Activated gamma-delta T cell (primary cell): ENCODE measurements at regions not wholly inside any gene's neighbourhood (a gene's known extent, or its start where the extent isn't known, plus 50 kb on each side); places are given as distances from the start of the nearest gene placed in this dataset.

Source experiments
- DNase-seq: peaks from one replicate; lab custom pipeline; 2025; lab: John Stamatoyannopoulos, UW

DNA sequence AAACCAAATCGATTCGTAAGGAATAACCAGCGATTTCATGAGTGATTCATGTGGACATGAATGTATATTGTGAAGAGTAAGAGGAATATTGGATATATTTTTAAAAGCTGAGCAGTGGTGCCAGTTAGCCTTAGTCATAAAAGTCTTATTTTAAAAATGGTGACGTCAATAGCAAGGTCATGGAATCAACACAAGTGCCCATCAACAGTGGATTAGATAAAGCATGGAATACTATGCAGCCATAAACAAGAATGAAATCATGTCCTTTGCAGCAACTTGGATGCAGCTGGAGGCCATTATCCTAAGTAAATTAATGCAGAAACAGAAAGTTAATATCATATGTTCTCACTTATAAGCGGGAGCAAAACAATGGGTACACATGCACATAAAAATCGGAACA, 89.0 kb upstream of the STOX2 start:
- no peak for DNase-seq

DNA sequence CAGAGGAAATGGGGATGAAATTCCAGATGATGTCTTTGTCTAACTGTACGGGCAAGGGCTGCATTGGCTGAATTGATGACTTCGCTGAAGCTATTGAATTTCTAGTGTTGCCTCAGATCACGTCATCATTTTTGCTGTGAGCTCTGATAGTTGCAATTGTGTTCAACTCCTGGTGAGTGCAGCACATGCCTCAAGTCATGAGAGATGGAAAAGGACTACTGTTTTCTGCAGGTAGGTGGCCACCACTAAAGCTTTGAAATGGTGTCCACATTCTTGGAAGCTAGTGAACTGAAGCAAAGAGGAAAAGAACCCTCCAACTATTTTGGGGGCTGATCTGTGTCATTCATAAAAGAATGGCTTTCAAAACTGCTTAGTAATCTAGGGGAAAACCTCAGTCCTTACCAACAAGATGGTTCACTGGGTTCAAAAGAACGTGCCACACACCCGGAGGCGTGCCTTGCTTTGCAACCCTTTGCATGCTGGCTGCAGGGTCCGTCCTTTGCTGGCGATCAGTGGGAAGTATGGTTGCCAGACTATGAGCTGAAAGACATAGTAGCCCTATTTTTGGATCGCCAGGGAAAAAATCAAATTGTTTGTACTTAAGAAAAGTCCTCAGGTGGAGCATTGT, 88.1 kb upstream of the STOX2 start:
- no peak for DNase-seq

DNA sequence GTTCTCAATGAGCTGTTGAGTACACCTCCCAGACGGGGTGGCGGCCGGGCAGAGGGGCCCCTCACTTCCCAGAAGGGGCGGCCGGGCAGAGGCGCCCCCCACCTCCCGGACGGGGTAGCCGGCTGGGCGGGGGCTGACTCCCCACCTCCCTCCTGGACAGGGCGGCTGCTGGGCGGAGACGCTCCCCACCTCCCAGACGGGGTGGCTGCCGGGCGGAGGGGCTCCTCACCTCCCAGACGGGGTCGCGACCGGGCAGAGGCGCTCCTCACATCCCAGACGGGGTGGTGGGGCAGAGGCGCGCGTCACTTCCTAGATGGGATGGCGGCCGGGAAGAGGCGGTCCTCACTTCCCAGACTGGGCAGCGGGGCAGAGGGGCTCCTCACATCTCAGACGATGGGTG, 86.5 kb upstream of the STOX2 start:
- peak; percentile 11 for DNase-seq

DNA sequence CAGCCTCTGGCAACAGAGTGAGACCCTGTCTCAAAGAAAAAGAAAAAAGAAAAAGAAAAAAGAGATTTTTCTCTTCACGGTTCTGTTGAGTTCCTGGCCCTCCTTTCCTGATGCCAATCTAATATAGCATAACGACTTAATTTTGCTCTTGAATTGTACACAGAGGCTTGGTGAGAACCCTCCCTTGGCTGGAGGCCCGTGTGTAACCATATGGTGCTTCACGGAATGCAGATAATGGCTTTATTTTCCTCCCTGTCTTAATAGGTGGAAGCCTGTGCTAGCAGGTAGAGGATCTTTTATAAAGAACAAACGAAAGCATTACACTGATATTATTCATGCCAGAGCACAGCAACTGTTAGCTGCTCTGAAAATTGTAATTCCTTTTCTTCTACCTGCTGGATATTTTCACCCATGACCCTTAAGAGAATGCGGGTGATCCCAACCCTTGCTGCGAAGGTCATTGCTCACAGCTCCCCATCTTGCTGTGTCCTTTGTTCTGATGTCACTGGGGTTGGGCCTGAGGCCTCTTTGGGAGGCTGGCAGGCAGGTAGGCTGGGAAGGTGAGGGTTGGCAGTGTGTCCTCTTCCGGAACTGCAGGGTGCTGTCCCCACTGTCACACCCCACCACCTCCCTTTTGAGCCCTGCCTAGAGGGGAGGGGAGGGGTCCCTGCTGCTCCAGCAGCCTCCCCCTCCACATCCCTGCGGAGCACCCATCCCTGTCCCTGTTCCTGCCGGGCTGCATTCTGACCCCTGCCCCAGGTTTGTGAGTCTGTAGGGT, 83.8 kb upstream of the STOX2 start:
- DNase-seq = no peak

DNA sequence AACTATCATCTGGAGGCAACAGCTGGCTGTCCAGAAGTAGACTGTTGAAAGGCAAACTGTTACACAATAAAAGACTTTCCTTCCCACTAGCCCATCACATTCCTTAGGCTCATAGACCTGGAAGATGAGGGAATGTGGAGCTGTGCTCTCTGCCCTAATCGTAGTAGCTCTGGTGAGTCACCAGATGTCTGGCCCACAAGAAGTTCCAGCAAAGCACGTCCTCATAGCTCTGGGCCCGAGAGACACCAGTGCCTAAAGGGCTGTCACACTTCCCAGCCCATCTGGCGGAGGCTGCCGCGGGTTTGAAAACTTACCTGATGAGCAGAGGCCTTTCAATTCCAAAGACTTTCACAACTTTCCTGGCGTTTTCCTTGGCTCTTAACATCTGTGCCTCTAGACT, 81.7 kb upstream of the STOX2 start:
- DNase-seq = no peak

DNA sequence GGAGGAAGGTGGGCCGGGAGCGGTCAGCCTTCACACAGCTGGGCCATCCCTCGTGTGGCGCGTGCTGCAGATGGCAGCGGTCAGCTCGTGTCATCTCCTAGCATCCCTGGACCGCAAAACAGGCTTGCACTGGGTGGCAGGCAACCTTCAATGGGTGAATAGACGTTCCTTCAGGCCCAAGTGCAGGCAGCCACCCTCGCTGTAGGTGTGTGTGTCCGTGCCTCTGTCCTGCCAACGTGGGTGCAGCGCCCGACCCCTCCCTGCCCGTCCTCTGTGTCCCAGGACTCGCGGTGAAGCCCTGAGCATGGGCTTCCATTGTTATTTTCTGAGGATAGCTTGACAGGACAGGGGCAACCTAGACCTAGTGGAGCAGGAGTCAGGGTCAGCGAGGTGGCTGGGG, 79.8 kb upstream of the STOX2 start:
- no peak for DNase-seq

DNA sequence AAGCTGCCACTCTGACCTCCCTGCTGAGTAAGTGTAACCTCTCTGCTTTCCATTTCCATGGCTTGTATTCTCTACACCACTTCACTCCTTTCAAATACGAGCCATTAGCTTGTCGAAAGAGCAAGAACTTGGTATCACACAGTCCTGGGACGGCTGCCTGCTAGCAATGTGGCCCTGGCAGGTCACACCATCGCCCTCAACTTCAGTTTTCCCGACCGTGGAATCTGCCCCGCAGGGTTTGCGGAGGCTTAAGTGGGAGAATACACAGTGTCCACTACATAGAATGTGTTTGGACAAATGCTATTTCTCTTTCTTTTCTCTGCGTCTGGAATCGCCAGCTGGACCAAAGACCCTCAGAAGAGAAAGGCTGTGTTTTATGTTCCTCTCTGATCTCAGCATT, 78.6 kb upstream of the STOX2 start:
- no peak for DNase-seq

DNA sequence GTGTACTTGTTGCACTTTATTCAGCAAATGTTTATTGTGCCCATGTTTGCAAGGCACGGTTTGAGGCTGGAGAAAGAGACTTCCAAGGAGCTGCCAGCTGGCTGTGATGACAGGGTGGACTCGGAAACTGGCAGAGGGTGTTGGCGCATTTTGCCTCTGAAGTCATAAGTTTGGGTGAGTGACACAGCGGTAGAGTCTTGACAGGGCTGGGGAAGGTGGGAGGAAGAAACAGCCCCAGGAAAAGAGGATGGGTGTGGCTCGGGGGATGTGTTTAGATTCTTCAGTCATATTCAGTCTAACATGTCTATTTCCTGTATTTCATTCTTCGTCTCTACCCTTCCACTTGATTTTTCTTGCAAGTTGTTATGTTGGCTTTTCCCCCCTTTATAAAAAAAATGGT, 77.0 kb upstream of the STOX2 start:
- DNase-seq = no peak

DNA sequence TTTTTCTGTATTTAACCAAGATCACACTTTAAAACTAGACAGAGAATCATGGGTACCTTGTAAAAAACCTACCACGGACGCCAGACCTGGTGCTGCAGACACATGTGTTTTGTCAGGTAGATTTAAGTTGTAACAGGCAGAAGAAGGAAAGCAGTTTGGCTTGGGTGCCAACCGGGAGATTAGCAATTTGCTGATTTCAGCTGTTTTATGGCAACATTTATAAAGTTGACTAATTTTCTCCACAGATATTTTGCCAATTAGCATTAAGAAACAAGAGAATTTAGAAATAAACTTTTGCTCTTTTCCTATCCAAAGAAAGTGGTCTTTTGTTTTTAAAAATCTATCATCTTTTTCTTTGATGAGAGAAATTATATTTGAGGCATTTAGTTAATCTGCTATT, 76.3 kb upstream of the STOX2 start:
- no peak for DNase-seq

DNA sequence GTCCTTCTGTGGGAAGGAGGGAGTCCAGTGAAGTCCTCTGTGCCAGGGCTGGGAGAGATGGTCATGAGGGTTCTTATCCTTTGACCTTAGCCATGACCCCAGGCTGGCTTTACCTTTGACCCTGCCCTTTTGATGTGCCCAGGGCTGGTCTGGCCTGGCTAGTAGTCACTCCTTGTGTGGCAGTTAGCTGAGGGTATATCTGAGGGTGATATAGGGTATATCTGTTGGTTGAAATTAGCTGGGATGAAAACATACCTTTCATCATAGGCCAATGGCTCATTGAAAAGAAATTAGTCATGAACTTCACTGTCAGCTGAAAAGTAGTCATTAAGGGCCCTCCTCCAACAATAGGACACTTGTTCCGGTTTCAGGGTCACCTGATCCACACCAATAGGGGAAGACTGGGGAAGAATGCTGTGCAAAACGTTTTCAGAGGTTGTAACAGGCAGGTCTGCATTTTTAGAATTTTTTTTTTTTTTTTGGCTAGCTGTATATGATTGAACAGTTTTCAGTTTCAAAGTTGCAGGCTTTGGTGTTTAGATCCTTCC, 74.6 kb upstream of the STOX2 start:
- DNase-seq = no peak

DNA sequence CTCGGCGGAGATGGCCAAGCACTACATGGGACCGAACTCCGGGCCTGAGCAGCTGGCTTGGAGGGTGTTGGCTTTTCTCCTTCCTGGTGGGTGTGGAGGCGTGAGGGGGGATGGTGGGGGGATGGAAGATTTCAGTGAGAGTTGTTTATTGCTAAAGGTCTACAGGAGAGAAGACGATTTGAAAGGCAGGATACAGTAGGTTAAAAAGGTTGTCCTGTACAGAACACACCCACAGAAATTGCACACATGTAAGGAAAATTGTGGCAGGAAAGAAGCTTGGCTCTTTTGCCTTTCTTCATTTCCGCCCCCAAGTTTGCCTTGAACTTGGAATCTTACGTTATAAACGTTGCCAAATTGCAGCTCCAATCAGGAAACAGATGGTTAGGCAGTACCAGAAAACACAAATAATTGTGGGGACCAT, 74.1 kb upstream of the STOX2 start:
- no peak for DNase-seq

DNA sequence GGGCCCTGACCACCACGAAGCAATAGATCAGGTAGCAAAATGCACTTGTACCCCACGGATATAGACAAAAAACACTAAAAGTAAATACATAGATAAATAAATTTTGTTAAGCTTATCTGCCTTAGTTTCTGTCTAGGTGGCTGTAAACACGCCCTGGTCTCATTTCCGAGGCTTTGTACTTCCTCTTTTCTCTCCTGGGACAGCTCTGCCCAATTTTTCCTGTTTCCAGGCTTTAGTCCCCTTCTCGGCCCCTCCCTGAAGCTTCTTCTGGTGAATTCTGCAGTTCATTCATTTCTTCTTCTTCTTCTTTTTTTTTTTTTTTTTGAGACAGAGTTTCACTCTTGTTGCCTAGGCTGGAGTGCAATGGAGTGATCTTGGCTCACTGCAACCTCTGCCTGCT, 73.4 kb upstream of the STOX2 start:
- no peak for DNase-seq

DNA sequence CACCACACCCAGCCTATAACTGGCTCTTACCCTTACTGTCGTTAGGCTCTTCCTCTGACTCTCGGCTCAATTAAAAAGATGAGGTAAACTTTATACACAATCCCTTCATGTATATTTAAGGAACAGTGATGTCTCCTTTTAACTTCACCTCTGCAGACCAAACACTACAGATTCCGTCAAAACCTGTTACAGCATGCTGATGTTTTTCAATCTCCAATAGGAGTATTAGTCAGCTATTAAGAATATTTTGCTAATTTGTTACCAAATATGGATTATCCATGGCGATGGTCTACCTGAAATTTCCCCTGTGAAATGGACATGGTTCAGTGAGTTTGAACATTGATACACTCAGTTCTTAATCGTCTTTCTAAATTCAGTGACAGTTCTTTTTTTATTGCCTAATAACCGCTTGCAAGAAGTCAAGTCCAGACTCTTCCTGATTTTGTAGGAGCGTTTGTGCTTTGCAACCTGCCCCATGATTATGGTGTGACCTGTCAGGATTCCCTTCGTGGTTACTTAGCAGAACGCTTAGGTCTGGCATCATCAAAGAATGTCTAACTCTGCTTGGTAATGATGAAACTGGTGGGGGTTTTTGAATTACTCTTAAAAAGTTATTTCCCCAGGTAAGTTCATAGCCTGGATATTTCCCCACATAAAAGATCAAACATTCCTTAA, 72.2 kb upstream of the STOX2 start:
- no peak for DNase-seq

DNA sequence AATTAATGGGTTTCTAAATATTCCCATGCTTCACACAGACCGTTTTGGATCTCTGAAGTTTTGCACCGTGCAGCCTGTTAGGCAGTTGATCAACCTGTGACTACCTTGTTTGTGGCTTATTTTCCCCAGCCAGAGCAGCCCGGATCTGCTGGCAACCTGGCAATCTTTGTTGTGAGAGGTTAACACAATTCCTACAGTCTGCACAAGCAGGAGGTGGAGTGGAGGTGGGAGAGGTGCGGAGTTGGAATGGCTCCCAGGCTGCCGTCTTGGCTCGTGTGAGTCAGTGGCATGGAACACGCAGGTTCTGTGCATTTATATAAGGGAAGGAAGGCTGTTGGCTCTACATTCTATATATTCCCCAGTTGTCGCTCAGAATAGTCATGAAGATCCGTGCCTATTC, 70.9 kb upstream of the STOX2 start:
- DNase-seq = no peak

DNA sequence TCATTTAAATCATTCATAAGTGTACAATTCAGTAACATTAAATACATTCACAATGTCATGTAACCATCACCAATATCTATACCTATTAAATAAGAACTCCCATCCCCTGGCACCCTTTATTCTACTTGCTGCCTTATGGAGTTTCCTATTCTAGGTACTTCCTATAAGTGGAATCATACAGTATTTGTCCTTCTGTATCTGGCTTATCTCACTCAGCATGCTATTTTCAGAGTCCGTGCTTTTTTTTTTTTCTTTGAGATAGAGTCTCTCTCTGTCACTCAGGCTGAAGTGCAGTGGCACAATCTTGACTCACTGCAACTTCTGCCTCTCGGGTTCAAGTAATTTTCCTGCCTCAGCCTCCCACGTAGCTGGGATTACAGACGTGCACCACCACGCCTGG, 67.9 kb upstream of the STOX2 start:
- no peak for DNase-seq

DNA sequence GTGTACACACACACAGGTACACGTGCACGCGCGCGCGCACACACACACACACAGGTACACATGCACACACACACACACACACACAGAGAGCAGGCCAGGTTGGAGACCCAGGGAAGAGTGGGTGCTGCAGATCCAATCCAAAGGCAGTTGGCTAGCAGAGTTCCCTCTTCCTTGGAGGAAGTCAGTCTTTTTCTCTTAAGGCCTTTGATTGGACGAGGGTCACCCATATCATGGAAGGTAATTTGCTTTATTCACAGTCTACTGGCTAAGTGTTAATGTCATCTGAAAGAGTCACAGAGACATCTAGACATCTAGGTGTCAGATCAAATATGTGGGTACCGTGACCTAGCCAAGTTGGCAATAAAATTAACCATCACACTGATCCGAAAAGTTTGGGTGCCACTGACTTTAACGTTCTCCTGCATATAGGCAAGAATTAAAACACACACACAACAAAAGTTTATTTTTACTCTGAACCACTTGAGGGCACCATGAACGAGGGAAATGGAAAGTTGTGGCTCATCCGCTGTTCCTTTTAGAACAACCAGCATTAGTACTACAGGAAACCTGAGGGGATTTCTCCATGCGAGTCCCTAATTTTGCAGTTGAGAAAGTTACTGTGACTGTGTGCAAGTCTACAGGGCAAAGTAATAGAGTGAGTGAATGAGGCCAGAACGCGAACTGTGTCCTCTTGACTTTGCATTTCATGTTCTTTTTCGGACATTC, 66.0 kb upstream of the STOX2 start:
- DNase-seq = no peak

DNA sequence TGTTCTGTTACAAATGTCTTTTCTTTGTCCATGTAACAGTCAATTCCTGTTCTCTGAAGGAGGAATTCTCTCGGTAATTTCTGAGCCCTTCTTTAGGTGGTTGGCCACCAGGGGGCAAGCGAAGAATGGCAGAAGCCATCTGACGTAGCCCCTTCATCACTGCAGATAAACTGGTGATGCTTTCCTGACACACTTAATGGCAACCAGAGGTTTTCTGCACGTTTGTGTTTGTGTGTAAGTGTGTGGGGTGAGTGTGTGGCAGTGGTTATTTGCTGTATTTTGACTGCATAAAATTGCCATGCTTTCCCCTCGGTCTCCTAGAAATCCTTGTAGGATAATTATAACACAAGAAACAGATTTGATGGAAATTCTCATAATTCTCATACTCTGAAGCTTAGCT, 64.8 kb upstream of the STOX2 start:
- DNase-seq = no peak

DNA sequence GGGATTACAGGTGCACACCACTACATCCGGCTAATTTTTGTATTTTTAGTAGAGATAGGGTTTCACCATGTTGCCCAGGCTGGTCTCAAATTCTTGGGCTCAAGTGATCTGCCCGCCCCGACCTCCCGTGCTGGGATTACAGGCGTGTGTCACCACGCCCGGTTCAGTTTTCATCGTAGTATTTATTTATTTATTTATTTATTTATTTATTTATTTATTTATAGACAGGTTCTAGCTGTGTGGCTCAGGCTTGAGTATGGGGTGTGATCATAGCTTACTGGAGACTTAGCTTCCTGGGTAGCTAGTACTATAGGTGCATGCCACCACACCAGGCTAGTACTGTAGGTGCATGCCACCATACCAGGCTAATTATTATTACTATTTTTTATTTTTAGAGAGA, 64.1 kb upstream of the STOX2 start:
- DNase-seq = no peak

DNA sequence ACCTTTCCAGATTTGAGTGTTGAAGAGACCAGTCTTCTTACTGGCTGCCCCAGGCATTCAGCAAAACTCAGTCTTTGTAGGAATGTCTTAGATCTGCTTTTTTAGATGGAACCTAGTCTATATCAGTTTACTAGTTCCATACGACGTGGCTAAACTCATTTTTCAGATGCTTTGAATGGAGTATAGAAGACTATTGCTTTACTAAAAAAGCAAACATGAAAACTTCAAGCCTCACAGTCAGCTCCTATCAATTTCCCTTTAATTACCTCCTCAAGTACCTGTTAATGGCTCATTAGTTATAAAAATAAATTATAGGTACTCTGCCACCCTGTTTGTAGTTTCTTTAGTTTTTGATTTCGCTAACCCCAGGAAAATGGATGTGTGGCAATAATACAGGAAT, 63.0 kb upstream of the STOX2 start:
- no peak for DNase-seq

DNA sequence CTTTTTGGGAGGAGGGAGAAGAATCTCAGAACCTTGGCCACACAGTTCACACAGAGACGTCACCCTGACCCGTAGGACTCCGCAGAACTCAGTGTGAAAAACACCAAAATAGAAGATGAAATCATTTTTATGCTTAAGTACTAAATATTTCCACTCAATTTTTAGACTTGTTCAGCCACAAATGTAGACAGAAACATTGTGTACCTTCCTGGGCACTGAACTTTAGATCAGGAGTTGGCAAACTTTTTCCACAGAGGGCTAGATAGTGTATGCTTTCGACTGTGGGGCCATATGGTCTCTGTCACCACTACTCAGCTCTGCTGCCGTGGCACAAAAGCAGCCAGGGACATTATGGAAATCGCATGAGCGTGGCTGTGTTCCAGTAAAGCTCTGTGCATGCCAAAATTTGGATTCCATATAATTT, 61.8 kb upstream of the STOX2 start:
- no peak for DNase-seq

DNA sequence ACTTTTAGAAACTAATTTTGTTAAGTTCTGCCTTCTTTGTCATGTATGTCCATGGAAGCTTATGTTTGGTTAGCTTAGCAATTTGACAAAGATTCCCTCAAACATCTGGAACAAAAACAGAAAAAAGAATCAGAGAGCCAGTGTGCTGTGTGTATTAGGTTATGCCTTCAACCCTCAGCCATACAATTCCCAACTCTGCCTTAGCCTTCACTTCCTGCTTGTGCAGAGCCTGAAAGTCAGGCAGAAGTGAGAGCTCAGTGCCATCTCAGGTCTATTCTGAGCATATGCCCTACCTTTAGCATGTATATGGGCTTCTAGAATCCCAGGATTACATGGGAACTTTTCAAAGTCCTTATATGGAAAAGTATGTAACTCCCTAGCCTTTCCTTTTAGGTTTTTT, 58.2 kb upstream of the STOX2 start:
- no peak for DNase-seq

DNA sequence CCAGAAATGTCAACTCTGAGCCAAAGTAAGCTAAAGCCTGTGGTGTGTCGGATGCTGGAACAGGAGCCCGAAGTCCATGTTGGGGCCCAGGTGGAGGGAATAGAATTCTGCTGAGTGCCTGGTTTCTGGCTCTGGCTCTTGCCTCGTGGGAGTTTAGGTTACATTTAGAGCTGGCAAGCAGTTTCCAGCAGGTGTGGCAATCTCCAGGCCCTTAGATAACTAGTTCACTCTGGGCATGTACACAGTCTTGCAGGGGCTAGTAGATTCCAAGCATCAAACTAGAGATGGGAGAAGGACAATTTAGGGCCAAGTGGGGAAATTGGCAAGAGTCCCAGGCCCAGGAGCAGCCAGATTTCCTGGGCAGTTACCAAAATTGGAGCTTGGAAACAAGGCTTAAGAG, 56.3 kb upstream of the STOX2 start:
- DNase-seq = no peak
